Uterus (tissue), 3 donors: ENCODE measurements at regions not wholly inside any gene's neighbourhood (a gene's known extent, or its start where the extent isn't known, plus 50 kb on each side); places are given as distances from the start of the nearest gene placed in this dataset.

Experiments
- DNase-seq, 2 donors: peaks; one replicate each; pipeline ENCODE4 v3.0.0-alpha.2; 2019 to 2020
- H3K27ac ChIP-seq, 2 donors: fragments of 200-600 bp; sonication (generic); 1 replicate in 1 of 2; 2 replicates in 1 of 2; pipeline ENCODE4 v1.5.1; 2016 to 2018
- H3K27me3 ChIP-seq, 2 donors: fragments of 200-600 bp; sonication (generic); one replicate each; pipeline ENCODE4 v1.5.1; 2018 to 2019; ENCODE audit warnings: control low read depth in 1 of 2
- H3K36me3 ChIP-seq, 2 donors: fragments of 200-600 bp; sonication (generic); one replicate each; pipeline ENCODE4 v1.5.1; 2019; ENCODE audit warnings: control low read depth in 1 of 2
- H3K4me1 ChIP-seq, 2 donors: fragments of 200-600 bp; sonication (generic); one replicate each; pipeline ENCODE4 v1.5.1; 2018 to 2019; ENCODE audit warnings: control low read depth in 1 of 2
- H3K4me3 ChIP-seq, 2 donors: fragments of 200-600 bp; sonication (generic); 1 replicate in 1 of 2; 2 replicates in 1 of 2; pipeline ENCODE4 v1.5.1; 2018 to 2019; ENCODE audit warnings: mild to moderate bottlenecking in 1 of 2
- H3K9me3 ChIP-seq, 2 donors: fragments of 200-600 bp; sonication (generic); one replicate each; pipeline ENCODE4 v1.5.1; 2019; ENCODE audit warnings: control low read depth in 1 of 2
- CTCF ChIP-seq, 4 experiments: fragments of 200-600 bp in 2 of 4; fragments of 450-650 bp in 2 of 4; sonication (generic) in 2 of 4; IDR thresholded peaks; one replicate each; pipeline ENCODE4 v1.5.1; 2016 to 2019; ENCODE audit warnings: antibody characterized with exemption in 4 of 4, mild to moderate bottlenecking in 2 of 4, moderate library complexity in 1 of 4
- POLR2A ChIP-seq, 2 donors: fragments of 450-650 bp; IDR thresholded peaks; one replicate each; pipeline ENCODE4 v1.6.1; 2016; ENCODE audit warnings: antibody characterized with exemption in 2 of 2, mild to moderate bottlenecking in 1 of 2, moderate library complexity in 1 of 2
- intact Hi-C: fragments of 100-400 bp; cut with DNase I; formaldehyde crosslinking; loops from one replicate; pipeline ENCODE4 v1.15.1; 2023; ENCODE audit warnings: low total_unique reads
- donor health status: DM: yes; HTN: yes; CAD: no.

- no peaks in the 10 kb centered on the region for H3K9me3 ChIP-seq
- TF ChIP-seq CTCF (IDR thresholded peaks at IDR 0.05), result no peak
- TF ChIP-seq POLR2A (IDR thresholded peaks at IDR 0.05), result no peak
- no peak overlapping the region for H3K4me3 ChIP-seq
- H3K27ac ChIP-seq, result no peak overlapping the region
- no peaks in the 10 kb centered on the region for H3K36me3 ChIP-seq
- H3K27me3 ChIP-seq, result no peaks in the 10 kb centered on the region
- DNase-seq, result no peak
- intact Hi-C loops, result no loop called here
- no peaks in the 10 kb centered on the region for H3K4me1 ChIP-seq
These were observed 628.5 kb downstream of the GBE1 start for GRCh38 chr3:81132995-81133394.

GRCh38 chr3:81105789-81106488 is 655.5 kb downstream of the GBE1 start:
- no peaks in the 10 kb centered on the region for H3K9me3 ChIP-seq

GRCh38 chr3:81105206-81105605 is 656.2 kb downstream of the GBE1 start:
- Histone ChIP-seq H3K4me3 (no peak overlapping the region), H3K27ac (no peak overlapping the region), H3K27me3 (no peaks in the 10 kb centered on the region), H3K9me3 (no peaks in the 10 kb centered on the region), H3K4me1 (no peaks in the 10 kb centered on the region), H3K36me3 (no peaks in the 10 kb centered on the region)
- intact Hi-C loops, result no loop called here
- TF ChIP-seq CTCF (IDR thresholded peaks at IDR 0.05), result no peak
- no peak for TF ChIP-seq POLR2A (IDR thresholded peaks at IDR 0.05)
- DNase-seq, result no peak

More at GRCh38 chr3:81105789-81106488, 655.5 kb downstream of the GBE1 start:
- Histone ChIP-seq H3K4me3 (no peak overlapping the region), H3K27ac (no peak overlapping the region), H3K4me1 (no peaks in the 10 kb centered on the region), H3K27me3 (no peaks in the 10 kb centered on the region), H3K36me3 (no peaks in the 10 kb centered on the region)
- intact Hi-C loops, result no loop called here
- no peak for TF ChIP-seq POLR2A (IDR thresholded peaks at IDR 0.05)
- TF ChIP-seq CTCF (IDR thresholded peaks at IDR 0.05), result no peak
- DNase-seq, result no peak

GRCh38 chr3:81097889-81098288 is 663.6 kb downstream of the GBE1 start:
- TF ChIP-seq POLR2A (IDR thresholded peaks at IDR 0.05), result no peak
- Histone ChIP-seq H3K4me1 (no peaks in the 10 kb centered on the region), H3K27ac (no peak overlapping the region), H3K4me3 (no peak overlapping the region), H3K36me3 (no peaks in the 10 kb centered on the region), H3K27me3 (no peaks in the 10 kb centered on the region), H3K9me3 (no peaks in the 10 kb centered on the region)
- intact Hi-C loops, result no loop called here
- DNase-seq, result no peak

GRCh38 chr3:81095956-81096355 is 665.5 kb downstream of the GBE1 start:
- Histone ChIP-seq H3K9me3 (no peaks in the 10 kb centered on the region), H3K36me3 (no peaks in the 10 kb centered on the region), H3K4me3 (no peak overlapping the region), H3K27ac (no peak overlapping the region), H3K27me3 (no peaks in the 10 kb centered on the region), H3K4me1 (no peaks in the 10 kb centered on the region)
- no peak for TF ChIP-seq CTCF (IDR thresholded peaks at IDR 0.05)
- TF ChIP-seq POLR2A (IDR thresholded peaks at IDR 0.05), result no peak
- no peak for DNase-seq
- intact Hi-C loops, result no loop called here

GRCh38 chr3:81094986-81095385 is 666.5 kb downstream of the GBE1 start:
- no peaks in the 10 kb centered on the region for H3K9me3 ChIP-seq
- no peaks in the 10 kb centered on the region for H3K27me3 ChIP-seq
- no peak for TF ChIP-seq POLR2A (IDR thresholded peaks at IDR 0.05)
- no peak for TF ChIP-seq CTCF (IDR thresholded peaks at IDR 0.05)
- no peaks in the 10 kb centered on the region for H3K4me1 ChIP-seq
- no peak overlapping the region for H3K27ac ChIP-seq
- H3K4me3 ChIP-seq, result no peak overlapping the region
- intact Hi-C loops, result no loop called here
- DNase-seq, result no peak
- no peaks in the 10 kb centered on the region for H3K36me3 ChIP-seq
